HFFc6 (cell line): ENCODE measurements at regions not wholly inside any gene's neighbourhood (a gene's known extent, or its start where the extent isn't known, plus 50 kb on each side); places are given as distances from the start of the nearest gene placed in this dataset.

Experiments
- DNase-seq: peaks from one replicate; pipeline ENCODE4 v3.0.0-alpha.2; 2018
- H3K27ac Mint-ChIP-seq: 2 replicates; pipeline ENCODE4 v1.8.0; 2020; ENCODE audit warnings: mild to moderate bottlenecking, mixed read lengths
- H3K27me3 Mint-ChIP-seq: 2 replicates; pipeline ENCODE4 v1.8.0; 2021; ENCODE audit warnings: mild to moderate bottlenecking, moderate library complexity, mixed read lengths; ENCODE audit not compliant: insufficient read depth
- H3K36me3 Mint-ChIP-seq: 2 replicates; pipeline ENCODE4 v1.8.0; 2021; ENCODE audit warnings: low read depth, mixed read lengths
- H3K4me1 Mint-ChIP-seq: 2 replicates; pipeline ENCODE4 v1.8.0; 2020; ENCODE audit warnings: low read depth, mixed read lengths
- H3K4me3 Mint-ChIP-seq: 2 replicates; pipeline ENCODE4 v1.8.0; 2020; ENCODE audit warnings: mild to moderate bottlenecking, moderate library complexity, mixed read lengths
- H3K9me3 Mint-ChIP-seq: 2 replicates; pipeline ENCODE4 v1.8.0; 2020; ENCODE audit warnings: mild to moderate bottlenecking, mixed read lengths
- TF ChIP-seq, protein P1 (sequence below): fragments of 200-600 bp; sonication (generic); IDR thresholded peaks from 2 replicates; pipeline ENCODE4 v1.5.0; 2021; ENCODE audit warnings: antibody characterized with exemption, mild to moderate bottlenecking

DNA sequence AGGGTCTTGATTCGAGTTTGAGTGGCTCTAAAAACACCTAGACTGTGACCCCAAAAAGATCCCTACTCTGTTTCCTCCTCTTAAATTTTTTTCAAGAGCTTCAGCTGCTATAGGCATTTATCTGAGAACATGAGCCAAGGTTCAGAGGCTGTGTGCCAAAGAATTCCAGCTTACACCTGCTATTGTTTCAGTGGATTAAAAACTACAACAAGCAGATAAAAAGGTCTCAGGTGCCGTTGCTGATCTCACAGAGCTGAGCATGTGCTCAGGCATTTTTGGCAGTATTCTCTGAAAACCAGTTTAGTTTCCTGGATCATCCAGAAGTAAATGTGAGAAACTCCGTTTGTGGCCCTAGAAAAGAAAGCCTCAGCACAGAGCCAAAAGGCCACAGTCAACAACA lies 349.2 kb downstream of the DEPDC1B start:
- Mint-ChIP-seq H3K4me3 (no peak overlapping the region), H3K9me3 (no peaks in the 10 kb centered on the region; the same call in 1 of the 2 replicates), H3K36me3 (no peaks in the 10 kb centered on the region), H3K27ac (no peak overlapping the region), H3K4me1 (no peaks in the 10 kb centered on the region), H3K27me3 (no peaks in the 10 kb centered on the region; the same call in 1 of the 2 replicates)
- TF ChIP-seq, protein P1, sequence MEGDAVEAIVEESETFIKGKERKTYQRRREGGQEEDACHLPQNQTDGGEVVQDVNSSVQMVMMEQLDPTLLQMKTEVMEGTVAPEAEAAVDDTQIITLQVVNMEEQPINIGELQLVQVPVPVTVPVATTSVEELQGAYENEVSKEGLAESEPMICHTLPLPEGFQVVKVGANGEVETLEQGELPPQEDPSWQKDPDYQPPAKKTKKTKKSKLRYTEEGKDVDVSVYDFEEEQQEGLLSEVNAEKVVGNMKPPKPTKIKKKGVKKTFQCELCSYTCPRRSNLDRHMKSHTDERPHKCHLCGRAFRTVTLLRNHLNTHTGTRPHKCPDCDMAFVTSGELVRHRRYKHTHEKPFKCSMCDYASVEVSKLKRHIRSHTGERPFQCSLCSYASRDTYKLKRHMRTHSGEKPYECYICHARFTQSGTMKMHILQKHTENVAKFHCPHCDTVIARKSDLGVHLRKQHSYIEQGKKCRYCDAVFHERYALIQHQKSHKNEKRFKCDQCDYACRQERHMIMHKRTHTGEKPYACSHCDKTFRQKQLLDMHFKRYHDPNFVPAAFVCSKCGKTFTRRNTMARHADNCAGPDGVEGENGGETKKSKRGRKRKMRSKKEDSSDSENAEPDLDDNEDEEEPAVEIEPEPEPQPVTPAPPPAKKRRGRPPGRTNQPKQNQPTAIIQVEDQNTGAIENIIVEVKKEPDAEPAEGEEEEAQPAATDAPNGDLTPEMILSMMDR, result no peak
- DNase-seq, result no peak

DNA sequence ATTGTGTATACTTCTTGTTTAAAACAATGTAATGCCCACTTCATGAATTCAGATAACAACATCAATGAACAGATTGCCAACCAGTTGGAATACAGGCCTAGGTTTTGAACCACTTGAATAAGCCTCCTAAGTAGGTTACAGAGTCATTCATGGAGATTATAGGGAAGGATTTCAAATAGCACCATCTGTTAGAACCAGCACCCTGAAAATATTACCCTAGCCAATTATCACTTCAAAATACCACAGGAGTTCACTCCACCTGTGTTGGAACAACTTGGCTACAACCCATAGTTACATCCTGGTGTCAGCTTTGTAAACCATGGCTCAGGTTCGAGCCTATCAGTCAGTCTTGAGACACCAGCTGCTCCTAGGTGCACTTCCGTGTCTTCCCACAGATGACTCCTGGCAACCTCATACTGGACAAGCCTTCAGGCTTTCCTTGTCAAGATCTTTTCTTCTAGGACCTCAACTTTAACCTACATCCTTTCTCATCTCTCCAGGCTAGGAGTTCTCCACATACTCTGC lies 350.0 kb downstream of the DEPDC1B start:
- H3K27ac Mint-ChIP-seq, result no peak overlapping the region
- H3K27me3 Mint-ChIP-seq, result no peaks in the 10 kb centered on the region; the same call in 1 of the 2 replicates
- H3K4me1 Mint-ChIP-seq, result no peaks in the 10 kb centered on the region
- no peaks in the 10 kb centered on the region for H3K36me3 Mint-ChIP-seq
- H3K4me3 Mint-ChIP-seq, result no peak overlapping the region
- TF ChIP-seq, protein P1, result no peak
- no peak for DNase-seq
- H3K9me3 Mint-ChIP-seq, result no peaks in the 10 kb centered on the region; the same call in 1 of the 2 replicates

DNA sequence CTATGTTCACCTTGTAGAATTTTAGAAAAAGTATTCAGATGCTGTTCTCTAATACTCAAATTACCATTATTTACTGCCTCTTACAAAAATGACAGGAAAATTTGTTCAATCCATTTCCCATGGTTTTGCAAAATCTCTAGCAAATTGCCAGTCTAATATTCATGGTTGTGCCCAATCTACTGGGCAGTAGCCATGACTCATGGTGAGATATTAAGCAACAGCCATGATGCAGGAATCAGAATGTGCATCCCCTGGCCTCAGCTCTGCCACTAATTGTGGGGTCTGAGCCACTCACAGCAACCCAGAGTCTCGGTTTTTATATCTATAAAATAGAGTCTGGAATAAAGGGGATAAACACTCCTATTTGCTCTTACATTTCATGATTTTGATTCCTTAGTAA lies 353.6 kb downstream of the DEPDC1B start:
- TF ChIP-seq, protein P1, result no peak
- H3K27ac Mint-ChIP-seq, result no peak overlapping the region
- no peaks in the 10 kb centered on the region; the same call in 1 of the 2 replicates for H3K9me3 Mint-ChIP-seq
- no peaks in the 10 kb centered on the region for H3K4me1 Mint-ChIP-seq
- DNase-seq, result no peak
- H3K27me3 Mint-ChIP-seq, result no peaks in the 10 kb centered on the region; the same call in 1 of the 2 replicates
- H3K36me3 Mint-ChIP-seq, result no peaks in the 10 kb centered on the region
- H3K4me3 Mint-ChIP-seq, result no peak overlapping the region

DNA sequence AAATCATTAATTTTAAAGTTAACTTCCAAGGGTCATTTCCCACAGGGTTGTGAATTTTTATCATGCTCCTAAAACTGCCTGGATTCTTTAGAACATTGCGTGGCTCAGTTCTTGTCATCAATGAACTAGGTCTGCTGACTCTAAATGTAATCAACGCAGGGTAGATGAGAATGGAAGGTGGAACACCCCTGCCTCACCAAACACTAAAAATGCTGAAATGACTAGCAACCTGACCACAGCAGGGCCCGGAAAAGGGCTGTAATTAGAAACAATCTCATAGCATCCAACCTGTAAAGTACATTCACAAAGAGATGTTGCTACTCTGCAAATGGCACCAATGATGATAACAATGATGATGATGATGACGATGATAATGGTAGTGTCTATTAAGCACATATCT lies 356.9 kb downstream of the DEPDC1B start:
- H3K4me1 Mint-ChIP-seq, result no peaks in the 10 kb centered on the region
- H3K9me3 Mint-ChIP-seq, result peaks cover 3% of the 10 kb centered on the region
- TF ChIP-seq, protein P1, result no peak
- DNase-seq, result no peak
- H3K4me3 Mint-ChIP-seq, result no peak overlapping the region
- peaks cover 2% of the 10 kb centered on the region; the same call in 1 of the 2 replicates for H3K27me3 Mint-ChIP-seq
- H3K36me3 Mint-ChIP-seq, result no peaks in the 10 kb centered on the region
- no peak overlapping the region for H3K27ac Mint-ChIP-seq

DNA sequence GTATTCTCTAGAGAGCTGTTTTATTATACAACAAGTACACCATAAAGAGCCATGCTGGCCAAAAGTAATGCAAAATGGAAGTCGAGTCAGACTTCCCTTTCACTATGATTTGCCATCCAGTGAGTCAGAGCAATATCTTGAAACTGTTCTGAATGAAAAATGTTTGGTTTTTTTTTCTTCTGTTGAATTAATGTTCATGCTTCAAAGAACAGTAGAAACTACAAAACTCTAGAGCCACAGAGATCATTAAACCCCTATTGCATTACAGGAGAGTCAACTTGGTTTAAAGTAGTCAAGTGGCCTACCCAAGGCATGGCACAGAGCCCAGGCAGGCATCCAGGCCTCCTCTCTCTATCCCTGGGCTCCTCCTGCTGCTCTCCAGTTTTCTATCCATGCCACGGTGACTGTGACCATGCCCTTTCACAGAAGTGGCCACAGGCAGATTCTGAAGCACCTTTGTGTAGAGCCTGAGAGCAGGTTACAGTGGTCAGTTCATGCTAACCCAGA lies 358.9 kb downstream of the DEPDC1B start:
- H3K36me3 Mint-ChIP-seq, result no peaks in the 10 kb centered on the region
- TF ChIP-seq, protein P1, result no peak
- H3K9me3 Mint-ChIP-seq, result peaks cover 3% of the 10 kb centered on the region
- peaks cover 2% of the 10 kb centered on the region; the same call in 1 of the 2 replicates for H3K27me3 Mint-ChIP-seq
- no peak overlapping the region for H3K27ac Mint-ChIP-seq
- no peak overlapping the region for H3K4me3 Mint-ChIP-seq
- DNase-seq, result no peak
- H3K4me1 Mint-ChIP-seq, result no peaks in the 10 kb centered on the region
